SK-N-SH treated with all-trans-retinoic acid at 6 μM for 48 hours (cell line): ENCODE measurements at regions not wholly inside any gene's neighbourhood (a gene's known extent, or its start where the extent isn't known, plus 50 kb on each side); places are given as distances from the start of the nearest gene placed in this dataset.

Experiments used
- ATAC-seq: fragments of 200-7000 bp; cut with Tn5 transposase; 3 replicates; pipeline ENCODE4 v1.9.1; 2020; ENCODE audit warnings: mild to moderate bottlenecking, moderate library complexity
- CREB5 ChIP-seq: fragments of 250-450 bp; sonication (Bioruptor Pico); IDR thresholded peaks from 2 replicates; pipeline ENCODE4 v1.5.1; 2020; ENCODE audit warnings: low read depth, mild to moderate bottlenecking, moderate library complexity
- CSRNP3 ChIP-seq: fragments of 250-450 bp; sonication (Bioruptor Pico); IDR thresholded peaks from 2 replicates; pipeline ENCODE4 v1.5.1; 2021; ENCODE audit warnings: mild to moderate bottlenecking, moderate library complexity
- ESRRG ChIP-seq: fragments of 250-450 bp; sonication (Bioruptor Pico); IDR thresholded peaks from 2 replicates; pipeline ENCODE4 v1.6.1; 2021; ENCODE audit warnings: mild to moderate bottlenecking
- GLIS3 ChIP-seq: fragments of 250-450 bp; sonication (Bioruptor Pico); IDR thresholded peaks from 2 replicates; pipeline ENCODE4 v1.5.0; 2020; ENCODE audit warnings: mild to moderate bottlenecking, moderate library complexity
- OSR1 ChIP-seq: fragments of 250-450 bp; sonication (Bioruptor Pico); IDR thresholded peaks from 2 replicates; pipeline ENCODE4 v1.8.0; 2022; ENCODE audit warnings: moderate library complexity, mild to moderate bottlenecking, inconsistent platforms
- PATZ1 ChIP-seq: fragments of 250-450 bp; sonication (Bioruptor Pico); IDR thresholded peaks from 2 replicates; pipeline ENCODE4 v1.8.0; 2020; ENCODE audit warnings: mild to moderate bottlenecking, moderate library complexity, borderline replicate concordance
- PPARA ChIP-seq: fragments of 250-450 bp; sonication (Bioruptor Pico); IDR thresholded peaks from 2 replicates; pipeline ENCODE4 v1.5.0; 2020; ENCODE audit warnings: mild to moderate bottlenecking, borderline replicate concordance
- RARB ChIP-seq: fragments of 250-450 bp; sonication (Bioruptor Pico); IDR thresholded peaks from 2 replicates; pipeline ENCODE4 v1.8.0; 2021; ENCODE audit warnings: mild to moderate bottlenecking, moderate library complexity
- SNAI2 ChIP-seq: fragments of 250-450 bp; sonication (Bioruptor Pico); IDR thresholded peaks from 2 replicates; pipeline ENCODE4 v1.5.0; 2020; ENCODE audit warnings: mild to moderate bottlenecking, moderate library complexity
- TSHZ2 ChIP-seq: fragments of 250-450 bp; sonication (Bioruptor Pico); IDR thresholded peaks from 2 replicates; pipeline ENCODE4 v1.5.0; 2020; ENCODE audit warnings: mild to moderate bottlenecking, moderate library complexity
- ZC3H10 ChIP-seq: fragments of 250-450 bp; sonication (Bioruptor Pico); IDR thresholded peaks from 2 replicates; pipeline ENCODE4 v1.5.1; 2021; ENCODE audit warnings: mild to moderate bottlenecking, moderate library complexity
- ZFP3 ChIP-seq: fragments of 250-450 bp; sonication (Bioruptor Pico); IDR thresholded peaks from 2 replicates; pipeline ENCODE4 v1.5.0; 2020; ENCODE audit warnings: mild to moderate bottlenecking, moderate library complexity
- ZFP30 ChIP-seq: fragments of 450-650 bp; formaldehyde crosslinking; IDR thresholded peaks from 2 replicates; pipeline ENCODE4 v1.5.0; 2022; ENCODE audit warnings: mild to moderate bottlenecking, moderate library complexity
- ZNF565 ChIP-seq: fragments of 450-650 bp; formaldehyde crosslinking; conservative IDR thresholded peaks from 2 replicates; pipeline ENCODE4 v1.5.0; 2020; ENCODE audit warnings: low read depth, mild to moderate bottlenecking, moderate library complexity
- ZNF70 ChIP-seq: fragments of 450-650 bp; formaldehyde crosslinking; IDR thresholded peaks from 2 replicates; pipeline ENCODE4 v1.5.0; 2020; ENCODE audit warnings: mild to moderate bottlenecking, moderate library complexity
- ZNF8 ChIP-seq: fragments of 450-650 bp; formaldehyde crosslinking; IDR thresholded peaks from 2 replicates; pipeline ENCODE4 v1.5.0; 2020; ENCODE audit warnings: mild to moderate bottlenecking, moderate library complexity

- TF ChIP-seq PATZ1 (no peak), OSR1 (CRISPR knock-in tag) (no peak), SNAI2 (no peak), TSHZ2 (CRISPR knock-in tag) (no peak), ZNF70 (no peak), PPARA (CRISPR knock-in tag) (no peak), ZNF565 (CRISPR knock-in tag) (no peak), RARB (no peak), ZFP30 (no peak)
- TF ChIP-seq, all 23 proteins: peak for 0
- ATAC-seq = no peak
Observed at GRCh38 chr9:18058564-18059442, 415.1 kb upstream of the ADAMTSL1 start.

GRCh38 chr9:18059447-18059846 lies 414.5 kb upstream of the ADAMTSL1 start:
- no peak for ATAC-seq
- TF ChIP-seq ZFP3 (CRISPR knock-in tag) = no peak
- no peak for TF ChIP-seq SNAI2
- TF ChIP-seq PPARA (CRISPR knock-in tag) = no peak
- TF ChIP-seq ZNF565 (CRISPR knock-in tag) = no peak
- no peak for TF ChIP-seq PATZ1

- ATAC-seq = no peak
- TF ChIP-seq CSRNP3 (CRISPR knock-in tag) (no peak), OSR1 (CRISPR knock-in tag) (no peak)
- TF ChIP-seq, all 23 proteins: peak for 0
Observed at GRCh38 chr9:18060269-18060934, 413.6 kb upstream of the ADAMTSL1 start.

GRCh38 chr9:18061332-18061731 lies 412.6 kb upstream of the ADAMTSL1 start:
- no peak for ATAC-seq
- TF ChIP-seq GLIS3 (CRISPR knock-in tag) (no peak), OSR1 (CRISPR knock-in tag) (no peak), ZC3H10 (CRISPR knock-in tag) (no peak), ZNF70 (no peak), ZNF8 (CRISPR knock-in tag) (no peak), SNAI2 (no peak)

GRCh38 chr9:18061856-18062255 lies 412.1 kb upstream of the ADAMTSL1 start:
- ATAC-seq = no peak
- no peak for TF ChIP-seq OSR1 (CRISPR knock-in tag)
- TF ChIP-seq ZNF8 (CRISPR knock-in tag) = no peak
- TF ChIP-seq ESRRG (CRISPR knock-in tag) = no peak
- no peak for TF ChIP-seq CREB5 (CRISPR knock-in tag)
- TF ChIP-seq PATZ1 = no peak
- no peak for TF ChIP-seq TSHZ2 (CRISPR knock-in tag)
- no peak for TF ChIP-seq ZNF565 (CRISPR knock-in tag)
